ENCODE measurements at regions not wholly inside any gene's neighbourhood (a gene's known extent, or its start where the extent isn't known, plus 50 kb on each side); places are given as distances from the start of the nearest gene placed in this dataset.
"Not testable (repeated sequence)": the region's sequence is repeated elsewhere in the genome, so short reads cannot be mapped to it uniquely, and the experiment has no call there.

DNA sequence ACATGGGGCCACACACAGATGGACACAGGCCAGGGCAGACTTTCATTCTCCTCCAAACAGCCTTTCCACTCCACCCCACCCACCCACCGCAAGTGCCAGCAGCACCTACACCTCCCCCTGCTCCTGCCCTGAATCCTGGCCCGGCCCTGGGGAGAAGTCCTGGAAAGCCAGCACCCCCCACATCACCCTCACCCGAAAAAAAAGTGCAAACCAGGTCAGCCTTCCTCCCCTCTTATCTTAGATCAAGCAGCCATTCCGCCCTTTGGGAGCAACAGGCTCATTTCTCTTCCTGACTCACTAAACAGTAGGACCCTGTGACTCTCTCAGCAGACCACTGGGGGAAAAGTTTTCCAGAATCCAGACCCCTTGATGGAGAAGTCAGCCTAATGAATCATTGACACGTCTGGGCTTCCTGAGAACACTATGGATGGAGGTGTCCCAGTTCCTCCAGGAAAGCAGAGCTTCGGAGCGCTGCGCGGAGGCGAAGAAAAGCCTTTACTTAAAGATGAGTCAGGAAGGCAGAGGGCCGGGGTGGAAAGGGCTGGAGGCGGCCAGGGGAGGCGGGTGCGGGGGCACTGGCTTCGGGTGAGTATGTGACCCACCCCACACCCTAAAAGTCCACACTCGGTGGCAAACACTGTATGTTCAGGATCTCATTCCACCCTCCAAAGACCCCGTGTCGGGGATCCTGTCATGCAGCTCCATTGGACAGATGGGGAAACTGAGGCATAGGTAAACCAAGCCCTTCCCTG, 588.7 kb downstream of the MATN1 start:
- TF ChIP-seq, protein P1, sequence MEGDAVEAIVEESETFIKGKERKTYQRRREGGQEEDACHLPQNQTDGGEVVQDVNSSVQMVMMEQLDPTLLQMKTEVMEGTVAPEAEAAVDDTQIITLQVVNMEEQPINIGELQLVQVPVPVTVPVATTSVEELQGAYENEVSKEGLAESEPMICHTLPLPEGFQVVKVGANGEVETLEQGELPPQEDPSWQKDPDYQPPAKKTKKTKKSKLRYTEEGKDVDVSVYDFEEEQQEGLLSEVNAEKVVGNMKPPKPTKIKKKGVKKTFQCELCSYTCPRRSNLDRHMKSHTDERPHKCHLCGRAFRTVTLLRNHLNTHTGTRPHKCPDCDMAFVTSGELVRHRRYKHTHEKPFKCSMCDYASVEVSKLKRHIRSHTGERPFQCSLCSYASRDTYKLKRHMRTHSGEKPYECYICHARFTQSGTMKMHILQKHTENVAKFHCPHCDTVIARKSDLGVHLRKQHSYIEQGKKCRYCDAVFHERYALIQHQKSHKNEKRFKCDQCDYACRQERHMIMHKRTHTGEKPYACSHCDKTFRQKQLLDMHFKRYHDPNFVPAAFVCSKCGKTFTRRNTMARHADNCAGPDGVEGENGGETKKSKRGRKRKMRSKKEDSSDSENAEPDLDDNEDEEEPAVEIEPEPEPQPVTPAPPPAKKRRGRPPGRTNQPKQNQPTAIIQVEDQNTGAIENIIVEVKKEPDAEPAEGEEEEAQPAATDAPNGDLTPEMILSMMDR (conservative IDR thresholded peaks at IDR 0.05; ENCODE audit: low read depth), result no peak
- POLR2A ChIA-PET (ENCODE audit: low non-redundant PET), result no interaction called here
- CTCF ChIA-PET, result no interaction called here
- H3K27ac ChIP-seq, result no peak overlapping the region
- DNase-seq (ENCODE audit: low spot score), result no peak

DNA sequence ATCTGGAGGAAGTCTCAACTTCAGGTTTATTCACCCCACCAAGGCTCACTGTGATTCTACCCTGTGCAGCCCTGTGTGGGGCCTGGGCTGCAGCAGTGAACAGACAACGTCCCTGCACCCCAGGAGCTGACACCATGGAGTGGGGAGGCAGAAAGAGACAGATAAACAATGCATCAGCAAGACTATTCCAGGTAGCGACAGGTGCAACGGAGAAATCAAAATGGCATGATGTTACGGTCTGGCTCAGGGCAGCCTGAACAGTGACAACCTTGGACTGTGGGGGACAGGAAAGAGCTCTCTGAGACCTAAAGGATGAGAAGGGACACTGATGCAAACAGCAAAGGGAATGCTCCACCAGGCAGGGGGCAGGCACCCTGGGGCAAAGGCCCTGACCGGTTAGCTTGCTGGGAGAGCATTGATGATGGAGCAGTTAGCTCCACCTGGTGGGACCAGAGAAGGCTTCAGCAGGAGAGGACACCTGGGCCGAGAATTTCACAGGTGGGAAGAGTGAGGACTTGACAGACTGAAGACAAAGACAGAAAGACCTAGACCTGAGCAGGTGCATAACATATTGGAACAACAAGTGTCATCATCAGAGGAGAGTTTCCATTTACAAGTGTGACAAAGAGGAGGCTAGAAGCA, 589.9 kb downstream of the MATN1 start:
- TF ChIP-seq, protein P1 (conservative IDR thresholded peaks at IDR 0.05; ENCODE audit: low read depth), result no peak
- ChIA-PET CTCF (no interaction called here), POLR2A (ENCODE audit: low non-redundant PET) (no interaction called here)
- DNase-seq (ENCODE audit: low spot score), result no peak
- H3K27ac ChIP-seq, result no peak overlapping the region

DNA sequence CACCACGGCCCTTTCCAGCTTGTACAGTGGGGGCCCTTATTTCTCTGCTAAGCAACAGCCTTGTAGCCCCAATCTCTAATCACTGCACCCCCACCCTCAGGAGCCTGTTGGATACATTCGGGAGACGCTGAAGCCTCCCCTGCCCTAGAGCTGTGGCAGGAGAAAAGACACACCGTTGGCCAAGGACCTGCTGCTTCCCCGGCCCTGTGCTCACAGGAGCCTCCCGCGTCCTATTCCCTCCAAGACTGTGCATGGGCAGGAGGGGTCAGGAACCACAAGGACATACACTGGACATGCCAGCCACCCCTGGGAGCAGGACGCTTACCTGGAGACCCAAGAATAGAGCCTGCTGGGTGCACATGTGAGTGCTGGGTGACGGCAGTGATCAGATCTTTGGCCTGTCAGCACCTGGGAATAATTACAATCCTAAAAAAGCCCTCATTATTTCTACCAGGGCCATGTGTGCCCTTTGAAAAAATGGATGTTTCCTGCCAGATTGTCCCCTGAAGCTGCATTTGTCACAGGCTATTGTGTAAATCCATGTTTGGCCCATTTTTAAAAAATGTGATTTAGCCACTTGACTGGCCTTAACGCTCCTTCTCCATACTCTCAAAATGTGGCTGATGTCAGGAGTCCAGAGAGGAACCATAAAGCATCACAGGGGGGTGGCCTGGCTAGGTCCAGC, 590.6 kb downstream of the MATN1 start:
- H3K27ac ChIP-seq, result no peak overlapping the region
- ChIA-PET POLR2A (ENCODE audit: low non-redundant PET) (no interaction called here), CTCF (no interaction called here)
- TF ChIP-seq, protein P1 (conservative IDR thresholded peaks at IDR 0.05; ENCODE audit: low read depth), result no peak
- DNase-seq (ENCODE audit: low spot score), result no peak

DNA sequence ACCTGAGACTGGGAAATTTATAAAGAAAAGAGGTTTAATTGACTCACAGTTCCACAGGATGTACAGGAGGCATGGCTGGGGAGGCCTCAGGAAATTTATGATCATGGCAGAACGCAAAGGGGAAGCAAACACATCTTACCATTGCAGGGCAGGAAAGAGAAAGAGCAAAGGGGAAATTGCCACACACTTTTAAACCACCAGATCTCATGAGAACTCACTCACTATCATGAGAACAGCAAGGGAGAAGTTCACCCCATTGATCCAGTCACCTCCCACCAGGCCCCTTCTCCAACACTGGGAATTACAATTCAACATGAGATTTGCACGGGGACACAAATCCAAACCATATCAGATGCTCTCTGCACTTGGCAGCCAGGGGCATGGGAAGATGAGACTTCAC, 592.8 kb downstream of the MATN1 start:
- DNase-seq (ENCODE audit: low spot score); POLR2A ChIA-PET (ENCODE audit: low non-redundant PET); H3K27ac ChIP-seq: not testable (repeated sequence)
- CTCF ChIA-PET, result interaction anchor here (0.6 kb wide), 1 partner anchor 573 kb away, joined by 3 read pairs; no protein-coding TSS in a partner anchor

DNA sequence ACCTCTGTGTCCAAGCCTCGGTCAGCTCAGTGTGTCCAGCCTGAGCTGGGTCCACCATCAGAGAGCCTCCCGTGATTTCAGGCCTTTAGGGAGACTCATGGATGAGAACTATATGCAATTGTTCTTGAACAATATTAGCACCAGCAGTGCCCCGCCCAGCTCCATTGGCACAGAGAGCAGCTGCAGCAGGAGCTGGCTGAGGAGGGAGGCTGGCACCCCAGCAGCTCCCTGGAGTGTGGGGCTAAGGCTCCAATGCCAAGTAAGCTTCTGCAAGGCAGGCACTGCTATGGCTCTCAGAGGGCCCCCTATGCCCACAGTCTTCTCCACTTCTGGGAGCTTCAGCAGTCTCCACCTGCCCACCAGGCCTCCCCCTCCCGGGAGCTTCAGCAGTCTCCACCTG, 593.3 kb downstream of the MATN1 start:
- H3K27ac ChIP-seq, result no peak overlapping the region
- POLR2A ChIA-PET (ENCODE audit: low non-redundant PET), result no interaction called here

DNA sequence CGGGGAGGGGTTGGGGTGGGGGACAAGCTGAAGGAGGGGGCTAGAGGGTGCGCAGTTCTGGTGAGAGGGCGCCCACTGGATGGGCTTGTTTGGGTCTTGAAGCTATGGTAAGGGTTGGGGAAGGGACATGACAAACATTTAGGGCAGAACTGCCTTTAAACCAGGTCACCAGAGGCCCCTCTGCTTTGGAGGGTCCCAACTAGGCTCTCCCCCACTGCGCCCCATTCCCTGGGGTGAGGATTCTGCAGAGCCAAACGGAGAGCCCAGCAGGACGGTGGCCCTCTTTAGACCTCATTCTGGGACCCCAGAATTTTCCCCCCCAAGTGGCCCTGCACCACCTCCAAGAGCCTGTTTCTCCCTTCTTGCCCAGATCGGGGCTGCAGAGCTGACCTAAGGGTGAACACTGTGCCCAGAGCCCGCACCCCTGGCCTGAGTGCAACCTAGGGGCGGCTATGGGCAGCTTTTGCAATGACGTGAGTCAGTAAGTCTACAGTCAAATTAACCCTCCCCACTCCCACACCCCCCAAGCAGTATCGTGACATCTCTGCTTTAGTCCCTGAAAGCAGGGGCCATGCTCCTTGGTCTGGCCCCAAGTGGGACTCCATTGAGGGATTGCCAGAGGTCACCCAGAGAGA, 593.8 kb downstream of the MATN1 start:
- CTCF ChIA-PET, result interaction anchor here (0.6 kb wide), 1 partner anchor 574 kb away, joined by 3 read pairs; no protein-coding TSS in a partner anchor
- POLR2A ChIA-PET (ENCODE audit: low non-redundant PET), result no interaction called here
- DNase-seq (ENCODE audit: low spot score), result no peak
- no peak overlapping the region for H3K27ac ChIP-seq
- TF ChIP-seq, protein P1 (conservative IDR thresholded peaks at IDR 0.05; ENCODE audit: low read depth), result no peak

More for the DNA sequence above, 593.3 kb downstream of the MATN1 start:
- CTCF ChIA-PET, result interaction anchor here (0.6 kb wide), 1 partner anchor 573 kb away, joined by 3 read pairs; no protein-coding TSS in a partner anchor
- DNase-seq (ENCODE audit: low spot score), result no peak
- TF ChIP-seq, protein P1 (conservative IDR thresholded peaks at IDR 0.05; ENCODE audit: low read depth), result no peak

Data from RWPE1 (cell line).